Left ventricle myocardium inferior (tissue), 1 donor: ENCODE measurements at regions not wholly inside any gene's neighbourhood (a gene's known extent, or its start where the extent isn't known, plus 50 kb on each side); places are given as distances from the start of the nearest gene placed in this dataset.

Source experiments
- DNase-seq: peaks from one replicate; pipeline ENCODE4 v3.0.0-alpha.2; 2020
- H3K27ac ChIP-seq: fragments of 200-600 bp; replicated peaks from 2 replicates; pipeline ENCODE4 v1.8.0; 2021
- H3K27me3 ChIP-seq: fragments of 200-600 bp; 2 replicates; pipeline ENCODE4 v1.8.0; 2021; ENCODE audit warnings: low read depth
- H3K36me3 ChIP-seq: fragments of 200-600 bp; 2 replicates; pipeline ENCODE4 v1.8.0; 2021
- H3K4me1 ChIP-seq: fragments of 200-600 bp; 2 replicates; pipeline ENCODE4 v1.8.0; 2021
- H3K4me3 ChIP-seq: fragments of 200-600 bp; 2 replicates; pipeline ENCODE4 v1.8.0; 2021; ENCODE audit warnings: mild to moderate bottlenecking, moderate library complexity
- H3K9me3 ChIP-seq: fragments of 200-600 bp; replicated peaks from 2 replicates; pipeline ENCODE4 v1.8.0; 2021
- CTCF ChIP-seq: fragments of 200-600 bp; IDR thresholded peaks from 2 replicates; pipeline ENCODE4 v1.8.0; 2021; ENCODE audit warnings: antibody characterized with exemption, mild to moderate bottlenecking, borderline replicate concordance
- intact Hi-C: fragments of 100-400 bp; cut with micrococcal nuclease; formaldehyde crosslinking; loops from one replicate; pipeline ENCODE4 v1.11.0; 2022
- donor health status: DM: no; HTN: yes; CAD: no; lungs with severe emphysema.

GRCh38 chr4:36709991-36710390 is 428.6 kb downstream of the DTHD1 start:
- DNase-seq, result no peak
- Histone ChIP-seq H3K27me3 (no peaks in the 10 kb centered on the region), H3K4me1 (no peaks in the 10 kb centered on the region), H3K9me3 (peaks cover 16% of the 10 kb centered on the region), H3K27ac (no peak overlapping the region), H3K36me3 (no peaks in the 10 kb centered on the region), H3K4me3 (no peak overlapping the region)
- intact Hi-C loops, result no loop called here
- TF ChIP-seq CTCF, result no peak

GRCh38 chr4:36712013-36712412 is 430.6 kb downstream of the DTHD1 start:
- Histone ChIP-seq H3K27me3 (no peaks in the 10 kb centered on the region), H3K4me1 (no peaks in the 10 kb centered on the region), H3K27ac (no peak overlapping the region), H3K9me3 (peaks cover 8% of the 10 kb centered on the region), H3K36me3 (no peaks in the 10 kb centered on the region), H3K4me3 (no peak overlapping the region)
- no peak for DNase-seq
- intact Hi-C loops, result no loop called here
- TF ChIP-seq CTCF, result no peak

- H3K27ac ChIP-seq, result no peak overlapping the region
- no peaks in the 10 kb centered on the region for H3K4me1 ChIP-seq
- no peak for DNase-seq
- intact Hi-C loops, result no loop called here
- no peaks in the 10 kb centered on the region for H3K27me3 ChIP-seq
- no peaks in the 10 kb centered on the region for H3K36me3 ChIP-seq
- TF ChIP-seq CTCF, result no peak
- H3K4me3 ChIP-seq, result no peak overlapping the region
- H3K9me3 ChIP-seq, result peaks cover 5% of the 10 kb centered on the region
Measured at GRCh38 chr4:36716874-36717273, 435.5 kb downstream of the DTHD1 start.

- intact Hi-C loops, result no loop called here
- H3K27ac ChIP-seq, result no peak overlapping the region
- no peak for TF ChIP-seq CTCF
Measured at GRCh38 chr4:36719425-36719824, 438.0 kb downstream of the DTHD1 start.

GRCh38 chr4:36722986-36723385 is 441.6 kb downstream of the DTHD1 start:
- no peak for DNase-seq
- intact Hi-C loops, result no loop called here
- Histone ChIP-seq H3K27me3 (no peaks in the 10 kb centered on the region), H3K36me3 (no peaks in the 10 kb centered on the region), H3K4me3 (no peak overlapping the region), H3K27ac (no peak overlapping the region), H3K9me3 (no peaks in the 10 kb centered on the region), H3K4me1 (no peaks in the 10 kb centered on the region)
- no peak for TF ChIP-seq CTCF

More at GRCh38 chr4:36719425-36719824, 438.0 kb downstream of the DTHD1 start:
- Histone ChIP-seq H3K36me3 (no peaks in the 10 kb centered on the region), H3K27me3 (no peaks in the 10 kb centered on the region), H3K4me1 (no peaks in the 10 kb centered on the region), H3K4me3 (no peak overlapping the region), H3K9me3 (peaks cover 5% of the 10 kb centered on the region)
- DNase-seq, result no peak

GRCh38 chr4:36734334-36734733 is 452.9 kb downstream of the DTHD1 start:
- H3K9me3 ChIP-seq, result peaks cover 11% of the 10 kb centered on the region
- H3K27ac ChIP-seq, result no peak overlapping the region
- no peak for TF ChIP-seq CTCF
- H3K36me3 ChIP-seq, result no peaks in the 10 kb centered on the region
- H3K27me3 ChIP-seq, result no peaks in the 10 kb centered on the region
- intact Hi-C loops, result no loop called here
- H3K4me3 ChIP-seq, result no peak overlapping the region
- H3K4me1 ChIP-seq, result no peaks in the 10 kb centered on the region
- DNase-seq, result no peak
